ENCODE measurements at regions not wholly inside any gene's neighbourhood (a gene's known extent, or its start where the extent isn't known, plus 50 kb on each side); places are given as distances from the start of the nearest gene placed in this dataset.

DNA sequence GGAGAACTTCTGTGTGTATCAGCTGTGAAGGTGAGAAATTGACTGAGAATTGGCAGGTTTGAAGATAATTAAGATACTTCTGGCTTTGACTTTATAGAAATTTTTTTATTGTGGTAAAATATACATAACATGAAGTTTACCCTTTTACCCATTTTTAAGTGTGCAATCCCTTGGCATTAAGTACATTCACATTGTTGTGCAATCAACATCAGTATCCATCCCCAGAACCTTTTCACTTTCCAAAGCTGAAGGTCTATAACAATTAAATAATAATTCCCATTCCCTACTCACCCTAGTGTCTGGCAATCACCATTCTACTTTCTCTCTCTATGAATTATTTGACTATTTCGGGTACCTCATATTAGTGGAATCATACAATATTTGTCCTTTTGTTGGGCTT lies 69.9 kb downstream of the ACTBL2 start:
- no peak for DNase-seq (ENCODE audit: low spot score)
- Mint-ChIP-seq H3K4me1 (ENCODE audit: low read depth) (peaks cover 36% of the 10 kb centered on the region), H3K27me3 (ENCODE audit: low read depth) (no peaks in the 10 kb centered on the region), H3K4me3 (ENCODE audit: unreplicated experiment) (no peak overlapping the region), H3K36me3 (ENCODE audit: low read depth) (no peaks in the 10 kb centered on the region), H3K27ac (ENCODE audit: unreplicated experiment) (no peak overlapping the region), H3K9me3 (ENCODE audit: low read depth) (no peaks in the 10 kb centered on the region)
- TF ChIP-seq CTCF (IDR thresholded peaks at IDR 0.05): no peak

DNA sequence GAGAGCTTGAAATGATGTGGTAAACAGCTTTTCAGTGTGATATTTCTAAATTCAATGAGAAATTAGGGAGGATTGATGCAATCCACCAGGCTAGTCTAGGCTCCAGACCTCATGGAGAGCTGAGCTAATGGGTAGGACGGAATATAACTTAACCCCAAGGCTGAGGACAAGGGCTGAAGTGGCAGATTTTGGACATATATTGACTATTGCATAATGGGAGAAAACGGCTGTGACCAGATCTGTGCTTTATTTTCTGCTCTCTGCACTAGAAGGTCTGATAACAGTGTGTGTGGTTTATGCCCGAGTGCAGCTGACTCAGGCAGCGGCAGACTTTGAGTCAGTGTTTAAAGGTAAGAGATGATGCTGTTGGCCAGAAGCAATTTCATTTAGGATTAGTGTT lies 70.6 kb downstream of the ACTBL2 start:
- Mint-ChIP-seq H3K36me3 (ENCODE audit: low read depth) (no peaks in the 10 kb centered on the region), H3K27me3 (ENCODE audit: low read depth) (no peaks in the 10 kb centered on the region), H3K9me3 (ENCODE audit: low read depth) (no peaks in the 10 kb centered on the region), H3K27ac (ENCODE audit: unreplicated experiment) (no peak overlapping the region), H3K4me3 (ENCODE audit: unreplicated experiment) (no peak overlapping the region), H3K4me1 (ENCODE audit: low read depth) (peaks cover 35% of the 10 kb centered on the region)
- no peak for DNase-seq (ENCODE audit: low spot score)
- TF ChIP-seq CTCF (IDR thresholded peaks at IDR 0.05): no peak

DNA sequence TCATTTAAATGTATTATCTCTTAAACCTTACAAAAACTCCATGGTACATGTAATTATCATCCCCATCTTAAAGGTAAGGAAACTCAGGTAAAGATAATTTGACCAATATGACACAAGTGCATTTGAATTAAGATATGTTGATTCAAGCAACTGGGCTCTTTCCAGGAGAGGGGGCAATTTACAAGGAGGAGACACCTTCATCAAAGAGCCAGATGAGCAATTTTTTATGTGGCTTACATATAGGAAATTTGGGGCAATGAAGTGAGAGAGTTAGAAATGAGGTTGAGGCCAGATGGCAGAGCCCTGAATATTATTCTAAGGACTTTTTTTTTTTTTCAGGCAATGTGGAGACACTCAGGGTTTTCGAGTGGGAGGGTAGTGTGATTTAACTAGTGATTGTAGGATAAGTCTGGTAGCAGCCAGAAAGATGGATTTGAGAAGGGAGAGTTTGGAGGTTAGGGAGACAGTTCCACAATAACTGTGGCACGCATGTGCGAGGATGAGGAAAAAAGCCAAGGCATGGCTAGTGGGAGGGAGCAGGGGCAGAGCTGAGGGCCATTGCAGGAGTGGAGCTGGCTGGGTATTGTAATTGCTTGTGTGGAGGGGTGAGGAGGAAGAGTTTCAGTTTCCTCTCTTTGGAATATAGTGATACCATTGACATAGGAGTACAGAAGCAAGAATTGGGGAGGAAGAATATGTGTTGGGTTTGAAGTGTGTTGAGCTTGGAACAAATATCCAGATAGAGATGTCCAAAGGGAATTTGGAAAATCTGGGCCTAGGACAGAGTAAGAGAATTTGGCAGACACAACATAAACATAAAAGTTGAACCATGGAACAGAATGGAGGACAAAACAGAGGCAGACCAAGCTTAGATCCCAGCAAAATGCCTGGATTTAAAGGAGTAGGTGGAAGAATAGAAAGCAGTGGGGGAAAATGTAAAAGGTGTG lies 72.0 kb downstream of the ACTBL2 start:
- Mint-ChIP-seq H3K27me3 (ENCODE audit: low read depth) (no peaks in the 10 kb centered on the region), H3K4me3 (ENCODE audit: unreplicated experiment) (no peak overlapping the region), H3K9me3 (ENCODE audit: low read depth) (no peaks in the 10 kb centered on the region), H3K27ac (ENCODE audit: unreplicated experiment) (no peak overlapping the region), H3K4me1 (ENCODE audit: low read depth) (peaks cover 24% of the 10 kb centered on the region), H3K36me3 (ENCODE audit: low read depth) (no peaks in the 10 kb centered on the region)
- DNase-seq (ENCODE audit: low spot score): no peak
- peak; percentile 9 for TF ChIP-seq CTCF (IDR thresholded peaks at IDR 0.05)

DNA sequence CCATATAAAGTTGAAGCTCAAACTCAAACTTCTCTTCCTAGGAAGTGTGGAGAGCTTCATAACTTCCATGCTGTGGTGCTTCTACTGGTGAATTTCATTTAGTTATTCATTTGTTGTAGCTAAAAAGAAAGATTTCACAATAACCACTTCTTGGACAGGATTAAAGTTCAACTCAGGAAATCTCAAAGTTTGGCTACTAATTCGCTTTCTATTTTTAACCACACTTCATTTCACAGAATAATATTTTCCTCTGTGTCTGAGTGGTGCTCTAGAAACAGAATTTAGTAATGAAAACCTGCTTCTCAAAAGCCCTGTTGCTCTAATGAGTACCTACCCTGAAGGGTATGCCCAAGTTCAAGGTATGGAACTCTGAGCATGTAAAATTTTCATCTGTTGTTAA lies 73.9 kb downstream of the ACTBL2 start:
- no peak for TF ChIP-seq CTCF (IDR thresholded peaks at IDR 0.05)
- Mint-ChIP-seq H3K27ac (ENCODE audit: unreplicated experiment) (no peak overlapping the region), H3K4me1 (ENCODE audit: low read depth) (peaks cover 13% of the 10 kb centered on the region), H3K36me3 (ENCODE audit: low read depth) (peaks cover under 1% of the 10 kb centered on the region), H3K4me3 (ENCODE audit: unreplicated experiment) (no peak overlapping the region), H3K27me3 (ENCODE audit: low read depth) (peaks cover 1% of the 10 kb centered on the region), H3K9me3 (ENCODE audit: low read depth) (peaks cover 2% of the 10 kb centered on the region)
- no peak for DNase-seq (ENCODE audit: low spot score)

DNA sequence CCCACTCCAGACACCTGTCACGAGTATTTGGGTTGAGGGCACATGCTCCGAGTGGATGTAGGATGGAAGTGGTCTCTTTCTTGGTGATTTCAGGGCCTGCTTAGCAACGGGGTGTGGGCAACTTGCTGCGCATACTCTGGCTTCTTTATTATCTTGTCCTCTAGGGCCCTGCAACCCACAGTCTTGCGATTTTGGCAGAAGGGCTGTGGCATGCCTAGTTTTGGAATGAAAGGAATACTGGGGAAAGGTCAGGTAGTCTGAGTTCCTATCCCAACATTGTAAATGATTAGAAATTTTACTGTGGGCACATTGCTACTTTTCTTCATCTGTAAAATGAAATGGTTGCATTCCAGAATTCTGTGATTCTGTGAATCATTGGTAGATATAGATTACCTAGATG lies 74.3 kb downstream of the ACTBL2 start:
- H3K9me3 Mint-ChIP-seq (ENCODE audit: low read depth): peaks cover 3% of the 10 kb centered on the region
- TF ChIP-seq CTCF (IDR thresholded peaks at IDR 0.05): no peak

More for the DNA sequence above, 74.3 kb downstream of the ACTBL2 start:
- H3K27me3 Mint-ChIP-seq (ENCODE audit: low read depth): peaks cover 2% of the 10 kb centered on the region
- peaks cover 13% of the 10 kb centered on the region for H3K4me1 Mint-ChIP-seq (ENCODE audit: low read depth)
- peak overlapping the region; percentile 33 for H3K27ac Mint-ChIP-seq (ENCODE audit: unreplicated experiment)
- no peak for DNase-seq (ENCODE audit: low spot score)
- no peak overlapping the region for H3K4me3 Mint-ChIP-seq (ENCODE audit: unreplicated experiment)
- peaks cover 2% of the 10 kb centered on the region for H3K36me3 Mint-ChIP-seq (ENCODE audit: low read depth)

Measured in chondrocyte (in vitro differentiated cells).